NCI-H2029 (cell line): ENCODE measurements at regions not wholly inside any gene's neighbourhood (a gene's known extent, or its start where the extent isn't known, plus 50 kb on each side); places are given as distances from the start of the nearest gene placed in this dataset.
"Not testable (repeated sequence)": the region's sequence is repeated elsewhere in the genome, so short reads cannot be mapped to it uniquely, and the experiment has no call there.

Source experiments
- DNase-seq: peaks from one replicate; lab custom pipeline; 2025; lab: John Stamatoyannopoulos, UW

DNA sequence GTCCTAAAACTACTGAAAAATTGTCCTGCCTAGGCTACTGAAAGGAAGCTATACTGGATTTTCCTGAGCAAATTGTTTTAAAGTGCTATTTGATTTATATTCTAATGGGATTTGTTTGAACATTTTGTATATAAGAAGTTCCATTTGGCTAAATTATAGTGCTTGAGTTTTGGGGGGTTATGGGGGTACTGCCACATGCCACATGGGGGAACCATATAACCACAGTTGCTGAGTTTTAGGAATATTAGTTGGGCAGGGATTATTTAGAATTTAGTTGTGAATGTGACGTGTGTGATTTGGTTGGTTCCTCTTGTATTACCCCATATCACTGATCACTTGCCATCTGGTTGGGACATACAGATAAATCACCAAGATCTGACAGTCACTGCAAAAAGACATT, 224.5 kb upstream of the TAPT1 start:
- no peak for DNase-seq

DNA sequence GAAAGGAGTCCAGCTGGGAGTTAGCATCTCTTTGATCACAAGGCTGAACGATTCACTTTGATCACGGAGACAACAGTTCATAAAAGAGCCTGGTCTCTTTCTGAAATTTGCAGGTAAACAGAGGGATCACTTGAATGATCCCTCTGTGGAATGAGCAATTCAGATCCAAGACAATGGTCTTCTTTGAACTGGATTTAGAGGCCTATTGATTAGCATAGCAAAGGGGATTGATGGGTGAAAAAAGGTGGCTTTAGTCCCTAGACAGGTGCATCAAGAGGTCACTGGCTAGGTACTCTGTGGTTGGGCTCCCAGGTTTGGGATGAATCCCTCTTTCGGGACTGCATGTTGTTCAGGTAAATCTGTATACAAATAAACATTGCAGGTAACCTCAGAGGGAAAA, 223.8 kb upstream of the TAPT1 start:
- DNase-seq = no peak

DNA sequence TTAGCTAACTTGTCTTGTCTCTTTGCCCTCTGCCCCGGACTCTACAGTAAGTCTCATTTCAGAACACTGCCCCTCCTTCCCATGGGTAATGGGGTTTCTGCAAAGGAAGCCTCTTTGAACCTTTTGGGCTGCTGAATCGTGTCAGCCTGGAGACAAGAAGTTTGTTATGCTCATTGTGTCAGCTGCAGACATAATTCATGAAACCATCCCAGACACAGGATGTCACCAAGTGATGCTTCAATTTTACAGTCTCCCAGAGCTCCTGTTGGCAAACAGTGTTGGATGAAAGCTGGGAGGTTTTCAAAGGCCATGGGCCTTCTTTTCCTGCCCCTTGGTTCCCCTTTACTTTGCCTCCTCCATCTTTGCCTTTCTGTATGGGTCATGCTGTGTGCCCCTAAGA, 223.1 kb upstream of the TAPT1 start:
- no peak for DNase-seq

DNA sequence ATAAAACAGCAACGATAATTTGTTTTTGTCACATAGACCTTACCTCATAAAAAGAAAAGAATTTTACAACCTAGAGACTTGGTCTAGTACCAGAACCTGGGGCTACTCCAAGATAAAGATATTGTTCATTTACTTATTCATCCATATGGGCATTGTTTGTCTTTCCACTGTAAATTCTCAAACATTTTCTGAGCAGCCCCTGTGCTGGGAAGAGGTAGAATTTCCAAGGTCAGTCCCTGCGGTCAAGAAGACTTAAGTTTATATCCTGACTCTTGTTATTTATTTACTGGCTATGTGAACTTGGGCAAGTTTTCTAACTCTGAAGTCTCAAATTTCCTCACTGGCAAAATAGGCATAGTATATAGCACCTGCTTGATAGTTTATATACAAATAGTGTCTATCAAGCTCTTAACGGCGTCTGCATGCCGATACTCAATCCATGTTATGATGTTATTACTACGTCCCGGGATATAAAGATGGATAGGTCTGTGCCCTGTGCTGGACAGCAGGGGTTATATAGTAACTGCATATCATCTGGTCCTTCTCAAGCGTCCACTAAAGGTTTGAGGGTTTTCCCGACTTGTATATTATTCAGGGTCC, 222.1 kb upstream of the TAPT1 start:
- no peak for DNase-seq

DNA sequence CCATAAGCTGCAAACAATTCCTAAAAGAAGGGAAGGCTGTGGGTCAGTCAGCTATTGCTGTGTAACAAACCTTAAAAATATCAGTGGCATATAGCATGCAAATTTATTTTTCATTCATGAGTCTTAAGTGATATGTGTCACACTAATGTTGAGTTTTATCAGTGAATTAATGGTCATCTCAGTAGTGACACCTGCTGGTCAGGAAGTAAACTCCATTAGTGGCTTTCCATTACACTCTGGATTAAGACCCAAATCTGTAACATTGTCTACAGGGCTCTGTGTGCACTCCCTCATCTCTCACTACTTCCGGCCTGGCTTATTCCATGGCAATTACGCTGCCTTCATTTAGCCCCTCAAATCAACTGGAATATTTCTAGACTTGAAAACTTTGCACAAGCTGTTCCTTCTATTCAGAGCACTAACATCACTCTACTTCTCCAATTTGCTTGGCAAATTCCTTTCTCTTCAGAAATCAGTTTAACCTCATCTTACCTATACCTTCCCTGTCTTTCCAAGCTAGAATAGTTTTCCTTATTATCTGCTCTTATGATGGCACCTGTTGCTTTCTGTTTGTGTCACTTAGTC, 217.3 kb upstream of the TAPT1 start:
- no peak for DNase-seq

DNA sequence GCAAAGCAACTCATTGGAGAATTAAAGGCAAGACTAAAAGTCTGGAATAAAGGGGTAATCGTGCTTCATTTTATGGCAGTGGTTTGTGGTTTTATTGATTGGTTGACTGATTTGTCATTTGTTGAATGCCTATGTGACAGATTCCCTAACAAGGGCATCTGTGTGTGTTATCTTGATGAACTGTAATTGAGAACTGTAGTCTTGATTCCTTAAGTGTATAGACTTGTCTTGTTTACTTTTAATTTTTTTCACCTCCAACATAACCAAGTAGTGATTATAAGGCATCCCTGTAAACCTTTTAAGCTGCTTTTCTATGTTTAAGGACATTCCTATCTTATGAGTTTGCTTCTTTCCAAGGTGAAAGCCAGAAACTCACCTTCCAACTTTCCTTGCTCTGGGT, 216.0 kb upstream of the TAPT1 start:
- no peak for DNase-seq

DNA sequence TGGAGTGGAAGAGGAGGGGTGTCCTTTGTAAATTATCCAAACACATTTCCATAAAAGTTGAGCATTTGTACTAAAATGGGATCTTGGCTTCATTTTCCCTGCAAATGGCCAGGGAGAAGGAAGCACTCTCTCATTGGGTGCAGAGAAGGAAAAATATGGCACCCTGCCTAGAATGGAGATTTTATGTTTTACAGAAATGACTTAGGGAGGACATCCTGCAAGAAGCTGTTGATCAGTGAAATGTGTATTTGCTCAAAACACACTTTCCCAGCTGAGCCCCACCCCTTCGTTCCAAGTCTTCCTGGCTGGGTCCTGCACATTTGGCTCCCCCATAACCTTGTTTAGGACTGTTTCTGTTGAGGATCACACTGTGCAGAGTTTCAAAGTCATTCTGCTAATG, 213.5 kb upstream of the TAPT1 start:
- DNase-seq = no peak

DNA sequence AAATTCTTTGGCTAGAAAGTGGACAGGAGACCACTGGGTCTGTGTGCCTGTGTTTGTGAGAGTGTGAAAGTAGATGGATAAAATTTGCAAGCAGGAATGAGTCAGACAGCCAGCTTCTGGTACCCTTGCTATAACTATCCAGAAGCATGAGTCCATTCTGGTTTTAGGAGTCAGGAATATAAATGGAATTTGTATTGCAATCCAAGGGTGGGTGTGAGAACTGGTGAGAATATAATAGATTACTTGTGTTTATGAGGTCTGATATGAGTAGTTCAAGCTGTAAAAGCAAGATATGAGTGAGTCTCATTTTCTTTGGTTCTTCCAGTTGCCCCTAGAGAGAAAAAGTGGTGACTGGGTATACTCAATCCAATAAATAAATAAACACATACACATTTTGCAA, 212.7 kb upstream of the TAPT1 start:
- no peak for DNase-seq

DNA sequence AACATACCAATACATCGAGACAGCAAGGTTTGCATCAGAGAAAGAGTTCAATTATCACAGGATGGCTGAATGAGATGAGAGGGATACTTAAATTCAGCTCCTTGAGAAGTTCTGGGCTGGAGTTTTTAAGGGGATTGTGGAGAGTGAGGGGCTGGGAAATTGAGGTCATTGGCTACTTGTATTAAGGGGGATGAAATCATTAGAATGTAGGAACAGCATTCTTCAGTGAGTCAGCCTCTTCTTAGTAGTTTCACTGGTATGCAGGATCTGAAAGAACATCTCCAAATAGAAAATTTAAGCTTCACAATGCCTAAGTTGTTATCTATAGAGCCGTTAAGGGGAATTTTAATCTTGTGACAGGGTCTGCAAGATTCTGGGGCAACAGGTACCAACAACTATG, 211.6 kb upstream of the TAPT1 start:
- no peak for DNase-seq

DNA sequence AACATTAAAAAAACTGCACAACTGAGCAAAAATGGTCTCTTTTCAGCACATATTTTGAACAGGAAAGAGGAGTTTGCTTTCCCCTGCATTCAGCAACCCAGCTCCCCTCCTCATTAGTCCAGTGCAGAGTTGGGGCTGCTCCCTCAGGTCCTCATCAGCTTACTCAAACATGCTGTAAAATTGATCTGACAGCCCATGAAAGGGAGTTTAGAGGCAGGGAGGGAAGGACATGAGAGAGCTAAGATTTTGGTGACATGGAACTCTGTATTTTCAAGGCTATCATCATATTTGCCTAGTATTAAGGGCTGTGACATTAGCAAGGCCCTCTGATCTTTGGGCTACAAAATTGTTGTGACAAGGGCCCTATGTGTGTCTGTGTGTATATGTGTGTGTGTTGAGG, 205.6 kb upstream of the TAPT1 start:
- DNase-seq = no peak

DNA sequence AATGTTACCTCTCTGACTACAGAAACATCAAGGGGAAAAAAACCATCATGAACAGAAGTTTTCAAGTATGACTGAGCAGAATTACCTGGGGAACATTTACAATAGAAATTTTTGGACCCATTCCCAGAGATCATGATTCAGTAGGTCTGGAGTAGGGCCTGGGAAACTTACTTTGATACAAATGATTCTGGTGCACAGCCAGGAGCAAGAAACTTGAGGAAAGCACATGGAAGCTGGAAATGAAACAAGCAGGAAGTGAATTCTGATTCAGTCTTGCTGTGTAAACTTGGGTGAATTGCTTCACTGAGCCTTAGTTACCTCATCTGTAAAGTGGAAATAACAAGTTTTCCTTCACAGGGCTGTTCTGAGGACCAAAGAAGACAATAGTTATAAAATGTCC, 192.5 kb upstream of the TAPT1 start:
- no peak for DNase-seq

DNA sequence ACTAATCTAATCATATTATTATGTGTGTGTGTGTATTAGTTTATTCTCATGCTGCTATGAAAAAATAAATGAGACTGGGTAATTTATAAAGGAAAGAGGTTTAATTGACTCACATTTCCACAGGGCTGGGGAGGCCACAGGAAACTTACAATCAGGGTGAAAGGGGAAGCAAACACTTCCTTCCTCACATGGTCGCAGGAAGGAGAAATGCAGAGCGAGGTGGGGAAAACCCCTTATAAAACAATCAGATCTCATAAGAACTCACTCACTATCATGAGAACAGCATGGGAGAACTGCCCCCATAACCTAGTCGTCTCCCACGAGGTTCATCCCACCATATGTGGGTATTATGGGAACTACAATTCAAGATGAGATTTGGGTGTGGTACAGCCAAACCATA, 190.9 kb upstream of the TAPT1 start:
- DNase-seq = no peak

DNA sequence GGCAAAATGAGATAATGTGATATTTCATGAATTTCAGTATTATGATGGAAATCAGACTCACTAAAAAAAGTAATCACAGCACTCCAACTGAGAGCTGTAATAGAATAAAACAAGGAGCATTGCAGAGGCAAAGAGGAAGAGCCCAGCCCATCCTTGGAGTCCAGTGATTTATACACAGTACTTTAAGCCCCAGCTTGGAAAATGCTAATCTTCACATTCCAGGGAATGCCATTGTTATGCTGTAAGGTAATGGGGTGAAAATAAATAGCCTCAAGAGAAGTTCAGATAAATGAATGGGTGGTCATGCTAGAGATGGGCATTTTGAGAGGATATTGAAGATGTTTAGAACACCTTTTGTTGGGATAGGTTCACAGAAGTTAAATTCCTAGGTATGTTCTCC, 190.3 kb upstream of the TAPT1 start:
- DNase-seq = no peak

DNA sequence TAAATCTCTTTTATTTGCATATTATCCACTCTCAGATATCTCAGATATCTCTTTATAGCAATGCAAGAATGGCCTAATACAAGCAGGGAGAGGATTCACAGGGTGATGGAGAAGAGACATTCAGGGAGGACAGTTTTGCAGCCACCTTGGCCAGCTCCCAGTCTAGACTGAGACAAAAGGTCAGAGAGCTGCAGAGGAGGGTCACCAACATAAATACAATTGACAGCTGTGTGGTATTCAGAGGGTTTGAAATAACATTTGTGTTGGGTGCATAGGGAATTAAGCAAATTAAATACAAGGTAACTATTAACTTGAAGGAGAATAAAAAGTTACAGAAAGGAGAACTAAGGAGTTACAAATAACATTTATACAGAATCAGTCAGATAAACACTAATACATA, 189.5 kb upstream of the TAPT1 start:
- no peak for DNase-seq

DNA sequence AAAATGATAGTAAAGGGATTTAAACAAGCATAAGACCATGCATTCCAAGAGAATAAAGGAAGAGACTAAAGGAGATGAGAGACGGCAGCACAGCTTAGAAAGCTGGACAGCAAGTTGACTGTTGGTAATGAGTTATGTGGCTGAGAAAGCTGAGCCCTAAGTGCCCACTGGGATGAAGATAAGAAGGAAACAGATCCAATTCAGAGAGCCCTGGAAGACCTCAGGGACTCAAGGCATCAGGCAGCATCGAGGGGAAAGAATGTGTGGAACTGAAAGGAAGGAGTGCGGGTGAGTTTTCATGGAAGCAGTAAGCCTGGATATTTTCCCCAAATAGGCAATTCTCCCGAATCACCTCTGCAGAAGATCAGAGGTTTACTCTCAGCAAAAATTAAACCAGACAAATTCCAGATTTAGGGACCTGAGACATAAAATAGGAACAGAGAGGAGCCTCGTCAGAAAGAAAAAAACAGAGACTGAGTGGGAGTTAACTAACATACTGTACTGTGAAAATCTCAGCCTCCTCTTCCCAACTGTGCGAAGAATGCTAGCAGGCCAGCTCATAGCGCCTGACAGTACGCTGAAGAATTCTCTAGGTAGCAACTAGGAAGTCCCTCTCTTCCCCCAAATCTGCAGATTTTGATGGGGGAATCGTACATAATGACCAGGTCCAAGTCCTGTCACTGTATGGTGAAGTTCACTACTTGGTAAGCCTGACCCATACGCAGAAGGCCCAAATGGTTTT, 187.7 kb upstream of the TAPT1 start:
- no peak for DNase-seq

DNA sequence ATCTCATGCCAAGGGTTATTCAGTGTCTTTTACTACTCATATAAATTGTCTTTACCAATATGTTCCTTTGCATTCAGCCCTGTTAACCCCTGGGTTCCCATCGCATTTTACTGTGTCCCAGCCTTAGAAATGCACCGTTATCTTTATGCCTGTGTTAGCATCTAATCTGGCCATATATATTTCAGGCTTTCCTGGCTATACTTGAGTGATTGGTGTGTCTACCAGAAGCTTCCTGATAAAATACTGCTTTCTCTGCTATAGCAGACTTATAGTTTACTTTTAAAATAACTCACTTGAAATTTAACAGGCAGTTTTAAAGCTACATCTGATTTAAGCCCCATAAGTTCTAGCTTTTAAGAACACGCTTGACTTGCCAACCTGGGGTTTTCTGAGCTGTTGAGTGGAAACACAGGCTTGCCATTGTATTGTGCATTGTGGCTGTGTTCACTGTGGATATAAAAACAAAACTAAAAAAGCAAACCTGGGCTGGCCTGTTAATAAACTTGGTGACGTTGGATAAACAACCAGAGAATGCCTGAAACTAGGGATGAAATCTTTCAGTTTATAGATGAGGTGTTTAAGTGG, 185.3 kb upstream of the TAPT1 start:
- no peak for DNase-seq

DNA sequence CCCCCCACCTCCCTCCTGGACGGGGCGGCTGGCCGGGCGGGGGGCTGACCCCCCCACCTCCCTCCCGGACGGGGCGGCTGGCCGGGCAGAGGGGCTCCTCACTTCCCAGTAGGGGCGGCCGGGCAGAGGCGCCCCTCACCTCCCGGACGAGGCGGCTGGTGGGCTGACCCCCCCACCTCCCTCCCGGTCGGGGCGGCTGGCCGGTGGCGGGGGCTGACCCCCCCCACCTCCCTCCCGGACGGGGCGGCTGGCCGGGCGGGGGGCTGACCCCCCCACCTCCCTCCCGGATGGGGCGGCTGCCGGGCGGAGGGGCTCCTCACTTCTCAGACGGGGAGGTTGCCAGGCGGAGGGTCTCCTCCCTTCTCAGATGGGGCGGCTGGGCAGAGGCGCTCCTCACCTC, 166.9 kb upstream of the TAPT1 start:
- not testable (repeated sequence) for DNase-seq

DNA sequence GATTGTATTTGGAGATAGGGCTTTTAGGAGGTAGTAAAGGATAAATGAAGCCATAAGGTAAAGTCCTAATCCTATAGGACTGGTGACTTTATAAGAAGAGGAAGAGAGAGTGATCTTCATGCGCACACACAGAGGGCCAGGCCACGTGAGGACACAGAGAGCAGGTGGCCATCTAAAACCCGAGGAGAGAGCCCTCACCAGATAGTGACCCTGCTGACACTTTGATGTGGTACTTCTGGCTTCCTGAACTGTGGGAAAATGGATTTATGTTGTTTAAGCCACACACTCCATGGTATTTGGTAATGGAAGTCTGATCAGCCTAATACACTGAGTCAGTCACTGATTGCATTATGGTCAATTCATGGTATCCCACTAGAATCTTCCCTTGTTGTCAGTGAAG, 164.9 kb upstream of the TAPT1 start:
- DNase-seq = no peak

DNA sequence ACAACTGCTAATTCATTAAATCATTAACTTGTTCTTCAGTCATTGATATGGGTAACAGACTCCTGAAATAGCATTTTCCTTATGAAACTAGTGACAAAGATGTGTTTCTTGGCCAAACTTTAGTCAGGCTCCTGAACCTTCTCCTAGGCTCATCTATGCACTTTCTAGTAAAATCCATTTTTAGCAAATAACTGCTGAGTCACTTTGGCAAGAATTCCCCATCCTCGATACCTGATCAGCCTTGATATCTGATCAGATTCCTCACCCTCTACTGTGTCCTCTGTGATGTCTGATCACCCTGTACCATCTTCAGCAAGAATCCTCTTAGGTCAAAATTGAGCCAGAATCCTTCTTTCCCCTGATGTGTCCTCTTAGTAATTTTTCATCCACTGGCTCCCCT, 161.2 kb upstream of the TAPT1 start:
- DNase-seq = no peak

DNA sequence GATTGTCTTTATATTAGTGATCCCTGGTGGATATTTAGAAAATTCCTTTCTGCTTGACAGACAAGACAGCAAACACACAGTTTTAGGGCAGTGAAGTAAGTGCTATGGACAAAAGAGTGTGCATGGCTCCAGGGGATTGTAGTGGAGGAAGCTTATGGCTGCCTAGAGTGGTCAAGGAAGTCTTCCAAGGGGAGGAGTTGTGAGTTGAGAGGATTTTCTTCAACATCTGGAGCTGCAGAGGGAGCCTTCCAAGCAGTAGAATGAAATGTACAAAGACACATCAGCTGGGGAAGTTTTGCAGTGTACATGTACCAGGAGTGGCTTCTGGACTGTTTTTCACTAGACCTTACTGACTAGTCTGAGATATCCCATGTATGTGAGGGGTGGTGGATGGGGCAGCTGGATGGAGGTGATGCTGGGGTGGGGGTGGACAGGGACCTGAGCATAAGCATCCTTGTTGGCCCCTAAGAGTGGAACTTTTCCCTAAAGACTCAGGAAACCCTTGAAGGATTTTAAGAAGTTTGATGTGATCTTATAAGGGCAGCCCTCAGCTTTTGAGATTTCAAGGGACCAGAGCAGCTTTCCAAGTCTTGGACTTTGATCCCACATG, 160.5 kb upstream of the TAPT1 start:
- no peak for DNase-seq

DNA sequence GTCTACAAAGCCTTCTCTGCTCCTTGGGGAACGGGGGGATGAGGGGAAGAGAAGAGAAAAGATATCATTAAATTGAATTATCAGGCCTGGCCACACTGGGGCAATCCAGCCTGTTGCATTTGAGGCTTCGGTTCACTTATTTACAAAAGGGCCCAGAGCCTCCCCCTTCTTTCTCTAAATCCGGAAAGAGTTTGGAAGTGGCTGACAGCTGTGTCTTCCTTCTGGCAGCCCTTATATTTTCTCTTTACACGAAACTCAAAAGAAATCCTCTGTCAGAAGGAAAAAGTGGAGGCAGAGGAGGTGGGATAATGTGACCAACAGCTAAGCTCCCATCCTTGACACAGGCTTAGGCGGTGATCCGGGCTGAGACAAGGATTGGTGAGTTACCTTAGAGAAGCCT, 158.3 kb upstream of the TAPT1 start:
- DNase-seq = no peak

DNA sequence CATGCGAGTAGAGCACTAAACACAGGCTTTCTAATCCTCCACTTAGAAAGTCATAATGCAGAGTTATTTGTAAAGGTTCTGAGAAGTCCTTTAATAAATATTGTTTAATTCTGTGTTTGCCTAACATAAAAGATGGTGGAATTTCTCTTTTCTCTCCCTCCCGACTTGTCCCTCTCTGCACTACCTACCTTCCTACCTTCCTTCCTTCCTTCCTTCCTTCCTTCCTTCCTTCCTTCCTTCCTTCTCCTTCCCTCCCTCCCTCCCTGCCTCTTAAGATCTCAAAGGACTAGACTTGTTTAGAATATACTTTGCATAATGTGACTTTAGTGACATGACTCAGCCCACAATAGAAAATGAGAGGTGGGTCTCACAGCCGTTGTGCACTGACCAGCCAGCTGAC, 156.3 kb upstream of the TAPT1 start:
- no peak for DNase-seq

DNA sequence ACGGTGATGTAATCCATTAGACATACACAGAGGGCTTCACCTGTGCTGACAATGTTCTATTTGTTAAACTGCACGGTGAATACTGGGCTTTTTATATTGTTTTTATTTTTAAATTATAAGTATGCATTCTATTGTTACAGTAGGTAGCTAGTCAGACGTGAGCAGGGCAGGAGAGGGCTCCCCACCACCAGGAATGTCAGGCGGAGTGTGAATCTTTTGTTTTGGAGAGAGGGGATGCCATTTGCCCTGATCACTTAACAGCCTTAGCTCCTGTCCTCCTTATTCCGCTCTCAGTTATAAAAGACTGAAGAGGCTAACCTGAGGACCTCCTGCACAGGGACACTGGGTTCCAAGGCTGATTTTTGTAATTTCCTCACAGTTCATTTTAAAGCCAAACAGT, 151.6 kb upstream of the TAPT1 start:
- no peak for DNase-seq
